ENCODE measurements at regions not wholly inside any gene's neighbourhood (a gene's known extent, or its start where the extent isn't known, plus 50 kb on each side); places are given as distances from the start of the nearest gene placed in this dataset.

GRCh38 chr15:88403351-88403791 lies 63.8 kb downstream of the MRPL46 start:
- POLR2A ChIA-PET, result no interaction called here
- CTCF ChIA-PET, result no interaction called here

- POLR2A ChIA-PET, result no interaction called here
- CTCF ChIA-PET, result no interaction called here
These were observed 65.1 kb downstream of the MRPL46 start for GRCh38 chr15:88401996-88402656.

GRCh38 chr15:88401251-88401995 lies 65.8 kb downstream of the MRPL46 start:
- CTCF ChIA-PET, result no interaction called here
- POLR2A ChIA-PET, result no interaction called here

GRCh38 chr15:88400591-88401250 lies 66.5 kb downstream of the MRPL46 start:
- ChIA-PET CTCF (interaction anchor here (0.9 kb wide), 1 partner anchor 9 kb away, joined by 3 read pairs; no protein-coding TSS in a partner anchor), POLR2A (no interaction called here)

GRCh38 chr15:88400084-88400483 lies 67.1 kb downstream of the MRPL46 start:
- ChIA-PET CTCF (interaction anchor here (0.9 kb wide), 1 partner anchor 9 kb away, joined by 3 read pairs; no protein-coding TSS in a partner anchor), POLR2A (no interaction called here)

- POLR2A ChIA-PET, result no interaction called here
- CTCF ChIA-PET, result no interaction called here
These were observed 68.0 kb downstream of the MRPL46 start for GRCh38 chr15:88399021-88399685.

GRCh38 chr15:88398011-88398410 lies 69.2 kb downstream of the MRPL46 start:
- ChIA-PET POLR2A (no interaction called here), CTCF (no interaction called here)

GRCh38 chr15:88397506-88397905 lies 69.7 kb downstream of the MRPL46 start:
- POLR2A ChIA-PET, result no interaction called here
- CTCF ChIA-PET, result no interaction called here

- POLR2A ChIA-PET, result no interaction called here
- CTCF ChIA-PET, result no interaction called here
These were observed 71.1 kb downstream of the MRPL46 start for GRCh38 chr15:88395872-88396781.

GRCh38 chr15:88395241-88395640 lies 71.9 kb downstream of the MRPL46 start:
- ChIA-PET POLR2A (no interaction called here), CTCF (no interaction called here)

- ChIA-PET CTCF (no interaction called here), POLR2A (no interaction called here)
These were observed 72.5 kb downstream of the MRPL46 start for GRCh38 chr15:88394553-88395145.

- ChIA-PET POLR2A (no interaction called here), CTCF (interaction anchor here (0.5 kb wide), 1 partner anchor 582 kb away, joined by 3 read pairs; no protein-coding TSS in a partner anchor)
These were observed 73.3 kb downstream of the MRPL46 start for GRCh38 chr15:88393719-88394519.

GRCh38 chr15:88391700-88392099 lies 75.5 kb downstream of the MRPL46 start:
- POLR2A ChIA-PET, result no interaction called here
- CTCF ChIA-PET, result interaction anchor here (0.8 kb wide), 1 partner anchor 9 kb away, joined by 3 read pairs; no protein-coding TSS in a partner anchor

GRCh38 chr15:88391006-88391405 lies 76.2 kb downstream of the MRPL46 start:
- POLR2A ChIA-PET, result no interaction called here
- CTCF ChIA-PET, result interaction anchor here (0.8 kb wide), 1 partner anchor 9 kb away, joined by 3 read pairs; no protein-coding TSS in a partner anchor

GRCh38 chr15:88390164-88390901 lies 76.9 kb downstream of the MRPL46 start:
- ChIA-PET POLR2A (no interaction called here), CTCF (no interaction called here)

- CTCF ChIA-PET, result no interaction called here
- POLR2A ChIA-PET, result no interaction called here
These were observed 78.1 kb downstream of the MRPL46 start for GRCh38 chr15:88389120-88389519.

GRCh38 chr15:88388686-88389085 lies 78.5 kb downstream of the MRPL46 start:
- POLR2A ChIA-PET, result no interaction called here
- CTCF ChIA-PET, result no interaction called here

Data from activated CD8-positive, alpha-beta memory T cell treated with anti-CD3 and anti-CD28 coated beads for 36 hours (primary cell).